ENCODE measurements at regions not wholly inside any gene's neighbourhood (a gene's known extent, or its start where the extent isn't known, plus 50 kb on each side); places are given as distances from the start of the nearest gene placed in this dataset.

GRCh38 chr6:137736048-137736818 is 130.8 kb upstream of the TNFAIP3 start:
- TF ChIP-seq CTCF (IDR thresholded peaks at IDR 0.05) (no peak), POLR2A (IDR thresholded peaks at IDR 0.05) (no peak)
